Spleen (tissue), 7 donors: ENCODE measurements at regions not wholly inside any gene's neighbourhood (a gene's known extent, or its start where the extent isn't known, plus 50 kb on each side); places are given as distances from the start of the nearest gene placed in this dataset.

Source experiments
- POLR2A ChIP-seq, 3 donors: fragments of 450-650 bp; IDR thresholded peaks; one replicate each; pipeline ENCODE4 v1.5.1; 2017; ENCODE audit warnings: antibody characterized with exemption in 3 of 3, mild to moderate bottlenecking in 1 of 3
- POLR2AphosphoS5 ChIP-seq, 3 donors: sonication (generic); formaldehyde crosslinking; IDR thresholded peaks; one replicate each; pipeline ENCODE4 v1.5.1; 2017; ENCODE audit warnings: antibody characterized with exemption in 3 of 3
- TF ChIP-seq, protein P1 (sequence below), 11 experiments: fragments of 200-600 bp in 7 of 11; fragments of 450-650 bp in 4 of 11; sonication (generic) in 4 of 11; IDR thresholded peaks in 8 of 11; conservative IDR thresholded peaks in 3 of 11; 1 replicate in 7 of 11; 2 replicates in 4 of 11; pipeline versions ENCODE4 v1.4.0 to v1.8.0; 2016 to 2021; ENCODE audit warnings: antibody characterized with exemption in 11 of 11, inconsistent platforms in 4 of 11, mild to moderate bottlenecking in 1 of 11
- donor health status: DM: no; HTN: no; CAD: no; lungs with moderate emphysema.
- donor health status: DM: no; HTN: no; CAD: no.
- donor health status: DM: no; HTN: no; CAD: no.

DNA sequence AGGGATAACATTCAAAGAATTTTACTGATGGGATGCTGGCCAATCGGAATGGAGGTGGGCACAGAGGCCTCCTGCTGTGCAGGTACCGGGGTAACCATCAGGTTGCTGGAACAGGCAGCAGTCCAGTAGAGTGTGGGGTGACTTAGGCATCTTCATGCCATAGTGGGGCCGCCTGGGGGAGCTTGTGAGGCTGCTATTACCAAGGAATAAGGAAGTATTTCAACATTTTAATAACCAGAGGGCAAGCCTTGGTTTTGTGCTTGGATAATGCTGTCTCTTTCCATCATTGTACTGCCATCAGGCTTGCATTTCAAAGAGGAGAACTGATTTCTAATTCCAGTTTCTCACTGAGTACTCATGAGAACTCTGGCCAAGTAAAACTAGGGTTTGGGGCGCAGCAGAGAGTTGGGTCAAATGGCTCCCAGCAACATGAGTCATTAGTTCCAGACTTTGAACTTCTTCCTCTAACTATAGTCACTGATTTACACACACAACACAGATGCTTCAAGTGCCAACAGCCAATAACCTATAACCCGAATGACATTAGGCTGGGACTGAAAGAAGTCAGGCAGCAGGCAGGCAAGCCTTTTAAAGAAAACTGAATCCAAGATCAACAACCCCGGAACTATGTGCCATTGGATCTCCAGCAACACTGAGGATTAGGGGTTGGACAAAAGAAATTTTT, 56.1 kb upstream of the FHL2 start:
- TF ChIP-seq, protein P1, sequence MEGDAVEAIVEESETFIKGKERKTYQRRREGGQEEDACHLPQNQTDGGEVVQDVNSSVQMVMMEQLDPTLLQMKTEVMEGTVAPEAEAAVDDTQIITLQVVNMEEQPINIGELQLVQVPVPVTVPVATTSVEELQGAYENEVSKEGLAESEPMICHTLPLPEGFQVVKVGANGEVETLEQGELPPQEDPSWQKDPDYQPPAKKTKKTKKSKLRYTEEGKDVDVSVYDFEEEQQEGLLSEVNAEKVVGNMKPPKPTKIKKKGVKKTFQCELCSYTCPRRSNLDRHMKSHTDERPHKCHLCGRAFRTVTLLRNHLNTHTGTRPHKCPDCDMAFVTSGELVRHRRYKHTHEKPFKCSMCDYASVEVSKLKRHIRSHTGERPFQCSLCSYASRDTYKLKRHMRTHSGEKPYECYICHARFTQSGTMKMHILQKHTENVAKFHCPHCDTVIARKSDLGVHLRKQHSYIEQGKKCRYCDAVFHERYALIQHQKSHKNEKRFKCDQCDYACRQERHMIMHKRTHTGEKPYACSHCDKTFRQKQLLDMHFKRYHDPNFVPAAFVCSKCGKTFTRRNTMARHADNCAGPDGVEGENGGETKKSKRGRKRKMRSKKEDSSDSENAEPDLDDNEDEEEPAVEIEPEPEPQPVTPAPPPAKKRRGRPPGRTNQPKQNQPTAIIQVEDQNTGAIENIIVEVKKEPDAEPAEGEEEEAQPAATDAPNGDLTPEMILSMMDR (IDR thresholded peaks at IDR 0.05 in 8 of 11, conservative IDR thresholded peaks at IDR 0.05 in 3 of 11): peak in 1 of 11 experiments; percentile 20
- TF ChIP-seq POLR2A (IDR thresholded peaks at IDR 0.05) (no peak), POLR2AphosphoS5 (IDR thresholded peaks at IDR 0.05) (no peak)
